Osteoblast (primary cell): ENCODE measurements at regions not wholly inside any gene's neighbourhood (a gene's known extent, or its start where the extent isn't known, plus 50 kb on each side); places are given as distances from the start of the nearest gene placed in this dataset.
A peak's percentile ranks its signal among the peaks of the same experiment; 100 is the strongest.

Experiments used
- DNase-seq: peaks from one replicate; pipeline ENCODE4 v3.0.0; 2011; ENCODE audit warnings: low spot score, mixed read lengths; ENCODE audit not compliant: insufficient read length; ENCODE audit errors: missing footprints
- H2AFZ ChIP-seq: 2 replicates; pipeline ENCODE4 v1.6.0; 2011; ENCODE audit warnings: mild to moderate bottlenecking, low read length
- H3K27ac ChIP-seq: 2 replicates; pipeline ENCODE4 v1.5.1; 2011; ENCODE audit warnings: mild to moderate bottlenecking, low read depth, low read length, moderate library complexity
- H3K27me3 ChIP-seq: 2 replicates; pipeline ENCODE4 v1.6.0; 2012; ENCODE audit warnings: mild to moderate bottlenecking, control low read depth, inconsistent platforms, low read length, moderate library complexity; ENCODE audit not compliant: insufficient read depth
- H3K36me3 ChIP-seq: 2 replicates; pipeline ENCODE4 v1.5.1; 2011; ENCODE audit warnings: mild to moderate bottlenecking, low read length, control low read depth, moderate library complexity; ENCODE audit not compliant: insufficient read depth
- H3K4me1 ChIP-seq: 2 replicates; pipeline ENCODE4 v1.5.1; 2011; ENCODE audit warnings: mild to moderate bottlenecking, low read length, control low read depth, moderate library complexity; ENCODE audit not compliant: insufficient read depth
- H3K4me2 ChIP-seq: 2 replicates; pipeline ENCODE4 v1.6.0; 2011; ENCODE audit warnings: mild to moderate bottlenecking, low read length; ENCODE audit not compliant: insufficient read depth
- H3K4me3 ChIP-seq: fragments of 200-600 bp; sonication (generic); 3 replicates; pipeline ENCODE4 v1.5.1; 2012; ENCODE audit warnings: mild to moderate bottlenecking, low read length, inconsistent platforms; ENCODE audit not compliant: insufficient read depth
- H3K79me2 ChIP-seq: 2 replicates; pipeline ENCODE4 v1.6.0; 2012; ENCODE audit warnings: mild to moderate bottlenecking, low read length, control low read depth, inconsistent platforms; ENCODE audit not compliant: insufficient read depth
- H3K9me3 ChIP-seq: 2 replicates; pipeline ENCODE4 v1.5.1; 2011; ENCODE audit warnings: low read depth, low read length, control low read depth
- H4K20me1 ChIP-seq: 2 replicates; pipeline ENCODE4 v1.6.0; 2012; ENCODE audit warnings: mild to moderate bottlenecking, low read length, control low read depth; ENCODE audit not compliant: insufficient read depth
- TF ChIP-seq, protein P1 (sequence below): IDR thresholded peaks from 2 replicates; pipeline ENCODE4 v1.5.1; 2011; ENCODE audit warnings: mild to moderate bottlenecking, low read depth, low read length, moderate library complexity; ENCODE audit errors: extremely low read depth

DNA sequence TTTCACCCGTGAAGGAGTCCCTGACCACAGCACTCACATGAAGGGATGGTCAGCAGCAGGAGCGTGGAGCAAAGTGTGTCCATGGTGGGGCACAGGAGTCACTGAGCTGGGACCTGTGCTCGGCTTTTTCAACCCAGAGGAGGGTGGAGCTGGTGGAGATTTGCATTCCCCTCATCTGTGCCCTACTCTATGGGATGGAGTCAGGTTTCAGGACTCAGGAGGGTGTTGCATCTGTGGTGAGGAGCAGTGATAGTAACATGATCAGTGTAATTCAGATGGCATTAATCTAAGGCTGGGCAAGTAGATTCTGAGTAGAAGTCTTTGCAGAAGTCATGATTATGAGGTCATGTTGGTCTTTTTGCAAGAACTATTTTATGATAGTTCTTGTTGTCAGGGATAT, 511.9 kb downstream of the TMEM121 start:
- Histone ChIP-seq H3K4me1 (no peaks in the 10 kb centered on the region), H3K27me3 (no peaks in the 10 kb centered on the region), H3K9me3 (no peaks in the 10 kb centered on the region), H4K20me1 (no peaks in the 10 kb centered on the region), H3K27ac (no peak overlapping the region), H3K36me3 (no peaks in the 10 kb centered on the region), H3K79me2 (no peaks in the 10 kb centered on the region), H3K4me3 (no peak overlapping the region), H3K4me2 (no peak overlapping the region), H2AFZ (no peak overlapping the region)
- TF ChIP-seq, protein P1, sequence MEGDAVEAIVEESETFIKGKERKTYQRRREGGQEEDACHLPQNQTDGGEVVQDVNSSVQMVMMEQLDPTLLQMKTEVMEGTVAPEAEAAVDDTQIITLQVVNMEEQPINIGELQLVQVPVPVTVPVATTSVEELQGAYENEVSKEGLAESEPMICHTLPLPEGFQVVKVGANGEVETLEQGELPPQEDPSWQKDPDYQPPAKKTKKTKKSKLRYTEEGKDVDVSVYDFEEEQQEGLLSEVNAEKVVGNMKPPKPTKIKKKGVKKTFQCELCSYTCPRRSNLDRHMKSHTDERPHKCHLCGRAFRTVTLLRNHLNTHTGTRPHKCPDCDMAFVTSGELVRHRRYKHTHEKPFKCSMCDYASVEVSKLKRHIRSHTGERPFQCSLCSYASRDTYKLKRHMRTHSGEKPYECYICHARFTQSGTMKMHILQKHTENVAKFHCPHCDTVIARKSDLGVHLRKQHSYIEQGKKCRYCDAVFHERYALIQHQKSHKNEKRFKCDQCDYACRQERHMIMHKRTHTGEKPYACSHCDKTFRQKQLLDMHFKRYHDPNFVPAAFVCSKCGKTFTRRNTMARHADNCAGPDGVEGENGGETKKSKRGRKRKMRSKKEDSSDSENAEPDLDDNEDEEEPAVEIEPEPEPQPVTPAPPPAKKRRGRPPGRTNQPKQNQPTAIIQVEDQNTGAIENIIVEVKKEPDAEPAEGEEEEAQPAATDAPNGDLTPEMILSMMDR: no peak
- DNase-seq: no peak

DNA sequence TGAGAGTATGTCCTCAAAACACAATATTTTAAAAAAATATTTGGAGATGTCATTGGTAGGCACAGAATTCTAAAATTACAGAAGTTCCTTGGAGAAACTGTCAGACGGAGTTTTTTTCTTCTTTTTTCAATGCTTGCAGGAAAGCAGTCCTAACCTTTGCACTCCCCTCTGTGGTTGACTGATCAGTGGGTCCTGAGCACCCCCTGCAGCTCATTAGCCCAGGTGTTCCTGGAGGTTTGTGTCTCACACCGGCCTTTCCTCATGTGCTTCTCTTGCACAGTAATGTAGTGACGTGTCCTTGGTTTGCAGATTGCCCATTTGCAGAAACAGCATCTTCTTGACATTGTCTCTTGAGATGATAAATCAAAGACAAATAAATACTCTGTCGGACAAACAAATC, 513.0 kb downstream of the TMEM121 start:
- Histone ChIP-seq H3K9me3 (no peaks in the 10 kb centered on the region), H3K79me2 (no peaks in the 10 kb centered on the region), H2AFZ (no peak overlapping the region), H3K36me3 (no peaks in the 10 kb centered on the region), H3K27ac (no peak overlapping the region), H3K4me2 (no peak overlapping the region), H3K4me3 (no peak overlapping the region), H3K4me1 (no peaks in the 10 kb centered on the region), H3K27me3 (no peaks in the 10 kb centered on the region), H4K20me1 (no peaks in the 10 kb centered on the region)
- TF ChIP-seq, protein P1: peak; percentile 25
- no peak for DNase-seq

DNA sequence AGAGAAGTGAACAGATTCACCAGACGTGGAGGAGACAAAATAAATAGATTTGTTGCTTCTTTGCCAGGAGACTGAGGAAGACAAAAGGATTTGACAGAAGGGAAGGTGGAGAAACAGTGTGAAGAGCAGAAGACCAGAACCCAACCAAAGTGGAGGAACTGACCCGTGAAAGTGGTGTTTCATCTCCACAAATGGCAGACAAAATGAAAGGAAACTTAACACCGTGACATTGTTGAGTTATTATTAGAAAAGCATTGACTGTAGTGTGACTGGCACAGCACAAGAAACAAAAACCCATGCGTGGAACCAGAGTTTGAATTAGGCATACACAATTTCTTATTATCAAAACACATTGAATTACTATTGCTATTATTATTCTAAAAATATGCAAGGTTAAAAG, 518.1 kb downstream of the TMEM121 start:
- H3K9me3 ChIP-seq: no peaks in the 10 kb centered on the region
- no peaks in the 10 kb centered on the region for H3K4me1 ChIP-seq
- H3K36me3 ChIP-seq: no peaks in the 10 kb centered on the region
- H4K20me1 ChIP-seq: no peaks in the 10 kb centered on the region
- H3K79me2 ChIP-seq: no peaks in the 10 kb centered on the region
- TF ChIP-seq, protein P1: no peak
- no peak for DNase-seq
- no peak overlapping the region for H2AFZ ChIP-seq
- no peak overlapping the region for H3K4me2 ChIP-seq
- no peak overlapping the region for H3K4me3 ChIP-seq
- no peak overlapping the region for H3K27ac ChIP-seq
- no peaks in the 10 kb centered on the region for H3K27me3 ChIP-seq

DNA sequence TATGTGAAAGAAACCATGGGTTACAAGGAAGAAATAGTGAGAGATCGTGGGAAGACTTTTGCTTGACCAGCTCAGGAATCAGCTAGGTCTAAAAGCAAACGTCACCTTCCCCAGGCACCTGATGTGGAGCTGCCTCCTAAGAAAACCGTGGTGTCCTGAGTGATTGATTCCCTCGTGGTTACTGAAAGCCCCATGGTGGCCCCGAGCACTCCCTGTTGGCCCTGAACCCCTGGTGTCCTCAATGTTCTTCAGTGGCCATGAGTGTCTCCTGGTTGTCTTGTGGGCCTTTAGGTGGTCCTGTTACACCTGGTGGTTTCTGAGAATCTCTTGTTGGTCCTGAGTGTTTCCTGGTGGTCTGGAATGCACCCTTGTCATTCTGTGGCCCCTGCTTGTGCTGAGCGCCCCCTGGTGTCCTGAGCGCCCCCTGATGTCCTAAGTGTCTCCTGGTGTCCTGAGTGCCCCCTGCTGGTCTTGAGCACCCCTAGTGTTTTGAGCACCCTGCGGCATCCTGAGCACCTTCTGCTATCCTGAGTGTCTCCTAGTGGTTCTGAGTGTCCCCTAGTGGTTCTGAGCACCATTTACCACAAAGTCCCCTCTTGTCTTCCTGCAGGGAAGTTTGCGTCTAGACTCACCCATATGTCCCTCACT, 518.7 kb downstream of the TMEM121 start:
- Histone ChIP-seq H3K27me3 (no peaks in the 10 kb centered on the region), H3K79me2 (no peaks in the 10 kb centered on the region), H4K20me1 (no peaks in the 10 kb centered on the region), H3K4me3 (no peak overlapping the region), H3K36me3 (no peaks in the 10 kb centered on the region), H3K9me3 (no peaks in the 10 kb centered on the region), H3K27ac (no peak overlapping the region), H2AFZ (no peak overlapping the region), H3K4me2 (no peak overlapping the region), H3K4me1 (no peaks in the 10 kb centered on the region)
- TF ChIP-seq, protein P1: peak; percentile 73
- DNase-seq: no peak
